Glomerular visceral epithelial cell (primary cell): ENCODE measurements at regions not wholly inside any gene's neighbourhood (a gene's known extent, or its start where the extent isn't known, plus 50 kb on each side); places are given as distances from the start of the nearest gene placed in this dataset.

Experiments
- DNase-seq: peaks from one replicate; pipeline ENCODE4 v3.0.0-alpha.2; 2016; ENCODE audit errors: extremely low spot score

DNA sequence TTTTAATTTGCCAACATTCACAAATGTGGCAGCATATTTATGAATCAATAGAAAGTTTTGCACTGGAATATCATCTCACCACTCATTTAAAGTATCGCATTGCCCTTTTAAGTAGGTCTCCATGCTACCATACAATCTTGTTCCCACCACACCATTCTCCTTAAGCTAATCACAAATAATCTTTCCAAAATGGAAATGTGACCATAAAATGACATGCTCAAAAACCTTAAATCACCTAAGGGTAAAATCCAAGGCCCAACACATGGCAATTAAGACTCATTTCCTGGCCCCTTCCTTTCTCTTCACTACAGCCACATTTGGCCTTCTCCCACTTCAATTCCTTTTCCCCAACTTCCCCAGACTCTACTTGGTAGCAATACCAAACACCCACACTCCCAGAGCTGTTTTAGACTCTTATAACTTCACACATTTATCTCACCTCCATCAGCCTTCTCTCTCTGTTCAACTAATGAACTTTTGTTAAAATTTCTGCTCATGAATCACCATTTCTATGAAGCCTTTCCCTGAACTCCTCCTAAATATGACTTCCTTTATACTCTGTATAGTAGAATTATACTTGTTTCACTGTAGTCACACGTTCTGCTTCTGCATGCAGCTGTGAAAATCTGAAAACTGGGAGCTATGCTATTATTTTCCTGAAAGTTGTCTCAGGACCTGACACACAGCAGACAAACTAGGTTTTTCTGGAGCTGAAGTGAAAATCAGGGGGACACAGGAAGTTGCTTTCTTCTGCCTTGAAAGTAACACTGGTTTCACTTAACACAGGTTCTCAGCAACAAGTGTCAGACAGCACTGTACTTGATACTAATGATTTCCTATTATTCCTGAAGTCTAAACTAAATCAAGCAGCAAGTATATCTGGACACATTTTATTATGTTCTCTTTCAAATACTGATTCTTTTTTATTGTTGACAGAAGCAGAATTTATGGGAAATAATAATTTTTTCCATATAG is 303.9 kb downstream of the ZEB2 start:
- no peak for DNase-seq

DNA sequence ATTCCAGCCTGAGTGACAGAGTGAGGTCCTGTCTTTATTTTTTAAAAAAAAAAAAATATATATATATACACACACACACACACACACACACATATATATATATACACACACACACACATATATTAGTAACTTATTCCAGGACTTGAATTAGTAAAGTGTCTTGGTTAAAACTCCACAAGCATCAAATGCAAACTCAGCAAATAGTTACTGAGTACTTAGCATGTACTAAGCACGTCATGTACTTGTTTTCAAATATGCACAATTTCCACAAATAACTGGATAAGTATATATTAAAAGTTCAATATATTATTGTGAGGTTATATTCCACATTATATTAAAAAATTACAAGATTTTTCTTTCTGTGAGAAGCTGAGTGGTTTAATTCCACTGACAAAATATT is 304.7 kb downstream of the ZEB2 start:
- no peak for DNase-seq

DNA sequence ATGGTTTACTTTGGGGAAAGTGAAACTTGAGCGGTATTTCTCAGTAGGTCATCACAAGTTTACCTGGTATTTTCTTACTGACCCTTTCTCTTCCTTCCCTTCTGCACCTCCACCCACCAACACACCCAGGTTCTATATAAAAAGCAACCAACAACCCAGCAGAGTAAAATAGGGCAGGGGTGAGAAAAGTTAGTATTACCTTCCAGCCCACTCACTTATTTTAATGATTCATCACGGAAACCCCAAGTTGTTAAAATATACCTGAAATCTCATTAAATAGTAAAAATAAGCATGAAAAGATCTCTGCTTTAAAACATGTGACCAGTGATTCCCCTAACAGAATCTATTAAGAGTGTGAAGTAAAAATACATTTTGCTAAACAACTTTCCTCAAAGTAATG is 306.1 kb downstream of the ZEB2 start:
- DNase-seq = no peak

DNA sequence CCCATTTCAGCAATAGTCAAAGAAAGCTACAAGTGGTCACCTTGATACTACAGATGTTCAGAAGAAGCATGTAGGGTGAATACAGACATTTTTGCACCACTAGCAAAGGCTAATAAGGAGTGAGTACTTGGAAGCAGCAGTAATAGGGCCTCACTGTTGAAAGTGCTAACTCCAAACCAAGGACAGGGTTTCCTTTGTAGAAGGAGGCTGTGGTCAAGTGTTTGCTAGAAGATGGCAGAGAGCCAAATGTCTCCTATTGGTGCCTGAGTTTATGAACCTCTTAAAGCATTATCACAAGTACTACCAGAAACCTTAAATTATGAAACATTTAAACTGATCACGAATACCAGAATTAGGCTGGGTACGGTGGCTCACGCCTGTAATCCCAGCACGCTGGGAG is 308.1 kb downstream of the ZEB2 start:
- no peak for DNase-seq

DNA sequence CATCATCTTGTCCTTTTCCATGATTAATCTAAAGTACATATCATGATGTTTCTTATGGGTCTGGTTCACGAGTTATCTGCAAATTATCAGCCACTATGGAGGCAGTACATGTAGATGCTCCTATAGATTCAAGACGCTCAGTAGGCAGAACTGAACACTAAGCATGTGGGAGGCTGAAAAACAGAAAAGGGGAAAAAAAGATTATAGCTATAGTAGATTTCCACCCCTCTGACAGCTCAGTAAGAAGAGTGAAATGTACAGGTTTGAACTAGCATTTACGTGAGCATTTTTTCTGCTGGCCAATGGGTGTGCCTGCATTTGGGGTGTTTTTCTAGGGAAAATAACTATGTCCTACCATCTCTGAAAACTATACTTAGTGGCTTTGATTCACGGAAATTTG is 308.9 kb downstream of the ZEB2 start:
- DNase-seq = no peak

DNA sequence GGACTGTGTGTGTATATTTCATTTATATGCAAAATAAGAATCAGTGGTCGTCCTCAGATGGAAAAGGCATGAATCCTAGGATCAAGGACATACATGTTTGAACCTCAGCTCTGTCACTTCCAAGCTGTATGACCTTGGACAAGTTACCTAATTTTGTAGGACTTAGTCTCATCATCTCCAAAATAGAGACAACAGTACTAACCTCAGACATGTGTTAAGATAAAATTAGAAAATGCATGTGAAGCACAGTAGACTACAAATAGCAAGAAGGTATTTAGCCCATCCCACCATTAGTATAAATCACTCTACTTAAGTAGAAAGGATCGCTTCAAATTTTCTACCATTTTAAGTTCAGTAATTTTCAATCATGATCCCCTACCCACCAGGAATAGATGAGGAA is 309.8 kb downstream of the ZEB2 start:
- no peak for DNase-seq

DNA sequence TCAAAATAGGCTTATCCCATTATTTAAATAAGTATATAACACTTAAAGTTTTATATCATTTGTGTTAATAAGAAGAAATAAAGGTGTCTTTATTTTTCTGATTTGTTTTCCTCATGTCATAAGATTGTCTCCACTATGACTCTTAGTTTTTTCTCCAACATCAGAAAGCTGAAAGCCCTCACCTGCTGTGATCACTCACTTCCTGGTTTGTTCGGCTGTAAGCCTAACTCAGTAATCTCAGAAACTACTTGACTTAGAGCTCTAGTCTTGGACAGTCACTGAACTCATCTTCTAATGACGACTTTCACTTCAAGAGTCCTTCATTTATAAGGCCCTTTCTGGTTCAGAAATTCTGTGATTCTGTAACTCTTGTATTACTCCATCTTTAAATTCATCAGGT is 311.0 kb downstream of the ZEB2 start:
- DNase-seq = no peak

DNA sequence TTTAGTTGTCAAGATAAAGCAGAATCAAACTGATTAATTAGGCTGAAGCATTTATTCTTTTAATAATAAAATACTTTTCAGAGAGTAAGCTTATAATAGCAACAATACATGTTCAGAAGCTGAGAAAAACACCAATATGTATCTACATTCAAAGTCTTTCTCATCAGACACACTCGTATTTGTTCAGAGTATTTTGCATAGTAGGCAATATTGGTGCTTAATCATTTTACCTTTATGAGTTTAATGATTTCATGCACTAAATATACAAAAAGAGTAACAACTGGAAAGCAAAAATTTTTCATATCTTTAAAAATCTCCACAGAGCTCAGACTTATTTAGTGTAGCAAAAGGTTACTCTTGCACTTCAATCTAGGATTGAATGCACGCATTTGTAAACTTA is 313.9 kb downstream of the ZEB2 start:
- no peak for DNase-seq

DNA sequence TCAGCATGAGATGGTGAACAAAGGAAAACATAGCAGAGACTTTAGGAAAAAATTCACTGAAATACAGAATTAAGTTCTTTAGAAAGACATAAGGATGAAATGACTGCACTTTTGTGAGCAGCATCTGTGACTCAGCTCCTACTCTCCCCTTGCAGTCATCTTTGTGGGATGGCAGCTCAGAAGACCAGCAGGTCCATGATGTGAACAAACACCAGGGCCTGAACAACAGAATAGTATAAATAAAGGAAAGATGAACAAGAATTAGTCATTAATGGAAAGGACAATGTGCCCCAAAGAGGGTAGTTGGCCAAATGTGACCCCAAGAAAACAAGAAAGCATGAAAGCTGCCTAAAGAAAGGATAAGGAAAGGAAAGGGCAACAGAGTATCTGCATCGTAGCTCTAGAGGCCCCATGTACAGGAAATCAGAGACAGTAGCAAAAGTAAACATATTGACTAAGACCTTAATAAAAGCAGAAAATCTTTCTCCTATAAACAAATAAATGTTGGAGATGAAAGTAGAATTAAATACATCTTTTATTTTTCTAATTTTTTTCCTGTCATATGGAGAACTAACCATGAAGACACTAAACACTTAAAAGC is 318.0 kb downstream of the ZEB2 start:
- DNase-seq = no peak

DNA sequence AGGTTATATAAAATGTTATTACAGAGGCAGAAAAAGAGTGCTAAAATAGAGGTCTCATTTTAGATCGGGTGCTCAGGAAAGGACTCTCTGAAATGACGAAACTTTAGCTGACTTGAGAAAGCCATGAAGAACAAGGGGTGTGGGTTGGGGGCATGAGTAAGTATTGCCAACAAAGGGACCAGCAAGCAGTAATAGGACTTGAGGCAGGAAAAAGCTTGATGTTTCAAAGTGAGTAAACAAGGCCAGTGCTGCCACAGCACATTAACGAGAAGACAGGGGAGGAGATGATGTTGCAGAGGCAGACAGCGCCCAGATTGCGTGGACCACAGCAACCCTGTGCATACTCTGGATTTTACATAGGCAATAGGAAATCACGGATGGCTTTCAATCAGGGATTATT is 318.8 kb downstream of the ZEB2 start:
- no peak for DNase-seq

DNA sequence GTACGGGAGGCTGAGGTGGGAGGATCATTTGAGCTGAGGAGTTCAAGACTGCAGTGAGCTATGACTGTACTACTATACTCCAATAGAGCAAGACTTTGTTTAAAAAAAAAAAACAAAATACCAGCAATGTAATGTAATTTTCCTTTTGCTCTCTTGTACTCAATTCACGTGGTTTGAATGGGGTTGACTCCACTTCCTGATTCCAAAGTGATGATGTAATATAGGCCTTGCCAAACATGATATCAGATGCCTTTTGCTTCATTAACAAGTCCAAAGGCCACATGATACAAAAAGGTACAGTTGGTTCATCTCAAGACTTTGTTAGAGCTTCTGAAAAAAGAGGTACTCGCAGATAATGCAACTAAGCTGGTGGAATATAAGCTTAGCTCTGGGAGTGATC is 321.8 kb downstream of the ZEB2 start:
- DNase-seq = peak; percentile 68

DNA sequence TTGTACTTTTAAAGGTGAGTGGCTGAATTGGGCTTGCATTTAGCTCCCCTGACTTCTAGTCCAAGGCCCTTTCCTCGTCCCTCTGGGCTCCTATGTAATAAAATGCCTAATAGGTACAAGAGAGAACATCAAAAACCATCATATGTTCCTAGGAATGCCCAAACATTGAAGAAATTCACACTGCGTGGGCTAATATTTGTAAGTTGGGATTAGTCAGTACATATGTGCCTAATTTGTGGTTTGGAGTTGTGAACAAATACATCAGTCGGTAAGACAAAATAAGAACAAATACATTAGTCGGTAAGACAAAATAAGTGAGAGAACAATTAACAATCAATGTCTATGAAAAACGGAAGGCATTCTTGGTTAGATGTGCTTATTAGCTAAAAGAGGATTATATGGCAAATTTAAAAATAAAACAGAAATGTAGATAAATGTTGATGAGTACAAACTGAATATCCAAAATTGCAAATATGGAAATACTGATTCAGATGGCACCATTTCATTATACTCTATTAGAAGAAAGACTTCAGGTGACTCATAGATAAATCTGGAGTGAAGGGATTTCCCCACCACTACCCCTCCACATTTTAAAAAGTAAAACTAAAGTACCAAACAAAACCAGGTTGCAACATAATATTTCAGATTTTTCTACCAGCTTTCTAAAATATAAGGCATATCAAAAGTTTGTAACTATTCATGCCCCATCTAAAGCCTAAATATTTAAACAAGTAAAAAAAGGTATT is 325.4 kb downstream of the ZEB2 start:
- DNase-seq = no peak

DNA sequence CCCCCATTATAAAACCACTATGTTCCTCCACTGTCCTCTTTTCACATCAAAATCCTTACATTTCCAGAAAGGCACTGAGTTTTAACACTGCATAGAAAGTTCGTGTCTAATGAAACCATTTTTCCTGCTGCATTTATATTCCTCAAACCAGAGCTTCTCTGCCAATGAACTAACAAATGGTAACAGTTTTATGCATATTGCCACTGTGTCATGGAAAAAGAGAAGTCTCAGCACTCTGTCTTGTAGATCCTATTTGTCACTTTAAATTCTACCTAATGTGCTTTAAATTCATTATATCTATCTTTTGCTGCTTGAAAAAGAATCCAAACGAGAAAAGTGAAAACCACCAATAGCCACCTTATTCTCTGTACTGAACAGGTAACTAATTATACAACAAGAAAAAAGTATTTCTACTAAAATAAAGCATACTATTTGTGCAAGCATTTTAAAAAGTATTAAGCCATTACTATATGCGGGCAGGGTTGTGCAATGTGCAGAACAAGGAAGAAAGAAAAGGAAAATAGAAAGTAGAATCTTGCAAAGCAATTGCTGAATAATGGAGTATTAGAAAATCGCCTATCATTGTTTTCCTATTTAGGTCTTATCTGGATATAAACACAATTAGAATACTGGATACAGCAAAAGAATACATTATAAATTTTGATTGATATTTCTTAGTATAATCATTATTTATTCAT is 328.9 kb downstream of the ZEB2 start:
- no peak for DNase-seq

DNA sequence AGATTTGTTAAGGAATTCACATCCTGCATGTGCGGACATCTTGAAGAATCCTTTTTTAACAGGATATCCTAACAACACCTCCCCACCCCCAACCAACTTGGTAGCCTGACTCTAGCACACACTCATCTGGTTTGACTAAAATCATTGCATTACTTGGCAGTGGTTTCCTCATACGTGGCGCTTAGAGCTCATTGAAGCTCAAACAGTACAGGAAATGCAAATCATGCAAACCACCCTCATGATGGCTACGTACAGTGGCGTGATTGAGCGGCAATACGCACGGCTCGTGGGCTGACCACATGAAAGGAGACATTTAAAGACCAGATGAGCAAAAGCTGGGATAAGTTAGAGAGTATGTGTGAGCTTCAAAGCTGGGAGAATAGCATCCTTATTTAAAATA is 336.2 kb downstream of the ZEB2 start:
- DNase-seq = no peak

DNA sequence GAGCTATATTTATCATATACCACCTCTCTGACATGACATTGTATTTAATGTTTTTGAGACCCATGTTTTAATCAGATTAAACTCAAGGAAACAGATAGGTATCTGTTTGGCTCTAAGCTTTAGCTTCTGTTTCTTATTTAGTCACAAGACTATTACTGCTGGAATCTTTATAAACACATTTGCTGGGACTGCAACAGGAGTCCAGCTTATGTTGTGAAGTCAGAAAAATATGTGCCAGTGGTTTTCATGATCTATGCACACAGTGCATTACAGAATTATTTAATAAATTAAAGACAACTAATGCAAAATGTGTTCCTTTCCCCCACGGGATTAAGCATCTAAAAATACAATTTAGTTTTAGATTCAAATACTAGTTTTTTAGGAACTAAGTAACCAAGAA is 338.9 kb downstream of the ZEB2 start:
- DNase-seq = no peak

DNA sequence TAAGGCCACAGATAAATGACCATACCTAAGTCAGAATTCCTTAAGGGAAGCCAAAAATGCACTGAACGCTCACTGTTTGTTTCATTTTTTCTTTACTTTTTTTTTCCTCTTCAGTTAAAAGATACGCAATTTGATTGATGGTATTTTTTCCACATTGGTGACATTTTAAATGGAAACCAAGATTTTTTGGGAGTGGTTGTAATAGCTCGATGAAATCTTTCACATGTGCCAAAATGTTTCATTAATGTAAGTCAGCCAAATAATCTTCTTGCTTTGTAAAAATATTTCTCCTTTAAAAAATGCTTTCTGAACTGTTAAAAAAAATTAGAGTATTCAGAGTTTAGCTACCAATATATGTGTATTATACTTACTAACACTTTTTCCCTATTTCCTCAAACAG is 339.8 kb downstream of the ZEB2 start:
- DNase-seq = no peak

DNA sequence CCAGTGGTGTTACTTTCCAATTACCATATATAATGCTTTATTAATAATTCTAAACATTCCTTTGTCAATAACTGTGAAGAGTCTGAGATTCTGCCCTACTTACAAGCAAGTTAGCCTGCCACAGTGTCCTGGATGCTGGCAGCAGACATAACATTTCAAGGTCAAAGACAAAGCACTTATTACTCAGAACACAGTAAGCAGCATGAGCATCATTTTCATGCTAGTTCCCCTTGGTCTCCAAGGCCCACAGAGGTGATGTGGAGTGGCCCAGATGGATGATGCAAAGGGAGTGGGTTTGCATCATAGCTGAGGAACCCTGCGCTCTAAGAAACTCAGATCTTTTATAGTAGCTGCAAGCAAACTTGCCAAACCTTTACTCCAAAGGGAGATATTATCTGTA is 349.7 kb downstream of the ZEB2 start:
- DNase-seq = no peak

DNA sequence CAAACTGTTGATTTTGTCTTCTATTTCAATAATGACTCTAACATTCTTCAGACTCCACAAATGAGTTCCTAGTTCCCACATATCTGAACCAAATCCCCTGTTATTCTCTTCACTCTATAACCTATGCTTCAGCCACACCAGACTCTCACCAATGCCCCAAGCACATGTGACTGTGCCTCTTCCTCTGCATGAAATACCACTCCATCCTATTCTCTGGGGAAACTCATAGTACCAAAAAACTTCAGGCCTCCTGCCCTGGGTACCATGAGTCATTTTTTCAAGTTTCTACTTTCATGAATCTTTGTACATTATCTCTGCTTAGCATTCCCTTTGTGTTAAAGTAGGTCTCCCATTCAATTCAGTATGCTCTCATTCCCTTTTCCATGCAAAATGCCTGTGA is 353.2 kb downstream of the ZEB2 start:
- DNase-seq = no peak

DNA sequence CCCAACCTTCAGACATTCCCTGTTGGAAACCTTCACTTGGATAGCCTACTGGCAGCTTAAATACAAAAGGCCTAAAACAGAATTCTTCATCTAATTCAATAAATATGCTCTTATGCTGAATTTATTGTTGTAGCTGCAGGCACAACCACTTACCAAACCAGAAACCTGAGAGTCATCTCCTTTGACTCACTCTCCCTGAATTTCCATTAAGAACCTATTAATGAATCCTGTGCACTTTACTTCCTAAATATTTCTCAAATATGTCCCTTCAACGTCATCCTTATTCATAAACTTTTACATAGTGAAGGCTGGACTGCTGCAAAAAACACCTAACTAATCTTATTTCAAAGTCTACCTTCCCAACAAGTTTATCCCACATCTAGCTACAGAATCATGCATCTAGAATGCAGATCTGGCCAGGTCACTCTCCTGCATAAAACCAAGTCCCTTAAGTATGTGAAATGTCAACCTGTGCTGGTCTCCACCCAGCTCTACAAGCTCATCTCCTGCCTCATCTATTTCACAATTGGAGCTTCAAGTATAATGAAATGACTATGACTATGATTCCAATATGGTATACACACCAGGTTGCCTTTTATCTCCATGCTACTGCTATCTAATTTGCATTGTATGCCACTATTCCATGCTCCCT is 354.2 kb downstream of the ZEB2 start:
- no peak for DNase-seq

DNA sequence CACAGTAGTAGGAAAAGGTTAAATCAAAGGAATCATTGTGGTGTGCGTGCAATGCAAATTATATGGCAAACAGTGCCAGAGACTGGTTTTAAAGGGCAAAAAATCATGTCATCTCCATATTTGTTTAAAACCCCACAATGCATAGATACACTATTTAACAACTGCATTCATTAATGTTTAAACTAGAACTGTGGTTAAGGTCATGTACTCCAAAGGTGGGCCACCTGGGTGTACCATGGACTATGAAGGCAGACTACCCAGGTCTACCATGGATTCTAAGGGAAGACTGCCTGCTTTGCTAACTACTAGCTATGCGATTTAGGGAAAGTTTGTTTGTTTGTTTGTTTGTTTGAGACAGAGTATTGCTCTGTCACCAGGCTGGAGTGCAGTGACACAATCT is 356.3 kb downstream of the ZEB2 start:
- DNase-seq = no peak

DNA sequence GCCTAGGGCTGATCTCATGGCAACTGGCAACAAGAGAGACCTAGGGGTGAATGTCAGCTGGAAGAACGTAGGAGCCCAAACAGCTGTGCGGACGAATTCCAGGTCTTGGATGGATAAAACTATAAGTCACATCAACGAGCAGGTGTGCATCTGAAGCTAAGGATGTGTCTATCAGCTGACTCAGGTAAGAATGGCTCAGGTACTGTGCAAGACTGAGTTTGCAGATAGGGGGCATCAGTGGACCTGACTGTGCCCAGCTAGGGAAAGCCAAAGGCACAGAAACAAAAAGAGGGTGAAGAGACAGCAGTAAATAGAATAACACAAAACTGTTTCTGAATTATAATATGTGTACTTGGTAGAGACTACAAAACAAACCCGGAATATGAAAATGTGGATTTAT is 357.3 kb downstream of the ZEB2 start:
- DNase-seq = peak; percentile 2

DNA sequence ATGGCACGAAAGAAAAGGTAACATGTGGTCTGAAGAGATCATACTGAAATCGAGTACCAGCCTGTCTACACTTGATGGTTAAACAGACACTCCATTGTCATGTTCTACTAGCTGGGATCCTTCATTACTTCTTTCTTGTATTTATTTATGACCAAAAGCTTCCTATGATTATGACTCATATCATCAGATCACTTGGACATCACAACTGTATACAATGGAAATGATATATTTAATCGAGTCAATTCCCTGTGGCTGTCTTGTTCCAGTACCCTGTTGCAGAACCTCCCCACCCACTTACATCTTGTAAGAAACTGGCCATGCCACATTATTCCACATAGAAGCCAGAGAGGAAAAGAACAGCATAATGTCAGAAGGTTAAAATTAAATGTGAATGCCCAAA is 358.9 kb downstream of the ZEB2 start:
- no peak for DNase-seq
